Activated CD4-positive, alpha-beta T cell treated with anti-CD3 and anti-CD28 coated beads for 48 hours (primary cell): ENCODE measurements at regions not wholly inside any gene's neighbourhood (a gene's known extent, or its start where the extent isn't known, plus 50 kb on each side); places are given as distances from the start of the nearest gene placed in this dataset.
A peak's percentile ranks its signal among the peaks of the same experiment; 100 is the strongest.

Source experiments
- DNase-seq: peaks from one replicate; pipeline ENCODE4 v3.0.0-alpha.2; 2020

DNA sequence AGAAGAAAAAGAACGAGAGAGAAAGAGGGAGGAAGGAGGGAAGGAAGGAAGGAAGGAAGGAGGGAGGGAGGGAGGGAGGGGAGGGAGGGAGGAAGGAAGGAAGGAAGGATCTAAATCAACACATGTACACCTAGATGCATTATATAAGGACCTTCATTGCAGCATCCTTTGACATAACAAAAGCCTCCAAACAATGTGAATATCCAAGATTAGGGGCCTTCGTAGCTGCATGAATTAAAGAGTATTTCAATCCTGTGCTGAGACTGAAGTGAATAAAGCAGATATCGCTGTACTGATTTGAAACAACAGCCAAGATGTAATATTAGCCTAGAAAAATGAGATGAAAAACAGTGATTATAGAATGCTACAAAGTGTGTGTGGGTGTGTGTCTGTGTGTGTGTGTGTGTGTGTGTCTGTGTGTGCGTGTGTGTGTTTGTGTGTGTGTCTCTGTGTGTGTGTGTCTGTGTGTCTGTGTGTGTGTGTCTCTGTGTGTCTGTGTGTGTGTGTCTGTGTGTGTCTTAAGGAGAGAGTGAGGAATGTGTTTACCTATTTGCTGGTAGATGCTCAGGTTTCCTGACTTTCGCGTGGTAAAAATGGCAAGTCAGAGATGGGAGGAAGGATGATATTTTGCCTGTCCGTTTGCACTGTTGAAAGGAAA is 129.0 kb upstream of the PTPN1 start:
- DNase-seq: no peak

DNA sequence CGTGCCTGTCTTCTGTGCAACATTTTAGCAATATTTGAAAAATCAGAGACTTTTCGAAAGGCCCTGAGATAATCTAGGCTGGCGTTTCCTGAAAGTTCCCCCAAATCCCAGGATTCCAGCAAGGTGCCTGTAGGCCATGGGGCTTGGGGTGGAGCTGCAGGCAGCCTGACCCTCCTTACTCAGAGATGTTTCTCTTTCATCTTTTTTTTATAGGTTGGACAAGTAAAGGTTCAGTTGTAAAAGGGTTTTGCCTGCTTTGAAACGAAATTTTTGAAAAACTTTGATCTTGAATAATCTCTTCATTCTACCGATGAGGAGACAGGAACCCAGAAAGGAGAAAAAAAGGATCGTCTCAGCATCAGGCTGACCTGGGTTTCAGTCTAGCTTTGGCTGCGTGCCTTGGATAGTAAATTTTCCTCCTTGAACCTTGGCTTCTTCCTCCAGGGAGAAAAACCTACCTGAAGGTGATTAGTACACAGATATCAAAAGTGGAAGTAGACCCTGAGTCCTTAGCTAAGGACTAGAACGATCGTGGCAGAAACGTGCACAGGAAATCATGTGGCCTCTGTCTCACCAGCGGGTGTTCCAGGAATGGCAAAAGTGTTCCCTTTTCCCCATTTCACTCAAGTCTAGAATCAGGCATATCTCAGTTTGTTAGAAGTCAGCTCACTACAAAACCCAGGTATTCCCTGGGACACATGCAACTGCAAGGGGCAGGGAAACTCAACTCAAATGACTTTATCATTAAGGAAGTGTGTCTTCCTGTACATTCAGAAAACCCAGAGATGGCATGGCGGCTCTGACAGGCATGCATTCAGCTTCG is 128.2 kb upstream of the PTPN1 start:
- DNase-seq: peak; percentile 37

GRCh38 chr20:50385733-50386640 is 124.2 kb upstream of the PTPN1 start:
- peak; percentile 48 for DNase-seq

DNA sequence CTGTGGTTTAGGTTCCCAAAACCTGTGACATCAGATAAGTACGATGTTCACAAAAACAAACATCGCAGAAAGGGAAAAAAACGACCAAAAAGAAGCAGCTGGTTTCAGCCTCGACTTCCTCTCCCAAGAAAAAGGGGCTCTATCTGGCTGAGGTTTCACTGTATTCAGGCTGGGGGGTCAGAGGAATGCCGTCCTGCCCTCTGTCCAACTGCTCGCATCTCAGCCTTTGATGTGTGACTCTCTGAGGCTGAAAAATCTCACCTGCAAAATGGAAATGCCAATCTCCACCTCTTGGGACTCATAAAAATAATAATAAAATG is 123.6 kb upstream of the PTPN1 start:
- DNase-seq: no peak

GRCh38 chr20:50387218-50387995 is 122.8 kb upstream of the PTPN1 start:
- no peak for DNase-seq

DNA sequence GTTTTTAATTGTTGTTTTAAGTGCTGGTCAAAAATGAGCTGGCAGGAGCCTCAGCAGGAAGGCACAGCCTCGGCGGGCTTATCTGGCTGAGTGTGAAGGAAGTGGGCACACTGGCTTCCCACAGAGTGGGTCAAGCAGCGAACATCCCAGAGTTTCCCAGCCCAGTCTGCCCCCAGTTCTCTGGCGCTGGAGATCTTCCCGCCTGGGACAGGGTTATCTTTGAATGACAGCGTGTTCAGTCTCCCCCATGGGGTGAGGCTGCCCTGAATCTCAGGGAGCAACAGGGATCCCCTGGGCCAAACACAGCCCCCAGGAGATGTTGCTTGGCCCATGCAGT is 122.2 kb upstream of the PTPN1 start:
- no peak for DNase-seq

- DNase-seq: no peak
Measured at GRCh38 chr20:50388733-50389437, 121.3 kb upstream of the PTPN1 start.

GRCh38 chr20:50389438-50389807 is 120.8 kb upstream of the PTPN1 start:
- no peak for DNase-seq

- DNase-seq: no peak
Measured at GRCh38 chr20:50389808-50390684, 120.1 kb upstream of the PTPN1 start.

GRCh38 chr20:50390685-50391443 is 119.3 kb upstream of the PTPN1 start:
- DNase-seq: no peak

- no peak for DNase-seq
Measured at GRCh38 chr20:50391444-50392137, 118.6 kb upstream of the PTPN1 start.

DNA sequence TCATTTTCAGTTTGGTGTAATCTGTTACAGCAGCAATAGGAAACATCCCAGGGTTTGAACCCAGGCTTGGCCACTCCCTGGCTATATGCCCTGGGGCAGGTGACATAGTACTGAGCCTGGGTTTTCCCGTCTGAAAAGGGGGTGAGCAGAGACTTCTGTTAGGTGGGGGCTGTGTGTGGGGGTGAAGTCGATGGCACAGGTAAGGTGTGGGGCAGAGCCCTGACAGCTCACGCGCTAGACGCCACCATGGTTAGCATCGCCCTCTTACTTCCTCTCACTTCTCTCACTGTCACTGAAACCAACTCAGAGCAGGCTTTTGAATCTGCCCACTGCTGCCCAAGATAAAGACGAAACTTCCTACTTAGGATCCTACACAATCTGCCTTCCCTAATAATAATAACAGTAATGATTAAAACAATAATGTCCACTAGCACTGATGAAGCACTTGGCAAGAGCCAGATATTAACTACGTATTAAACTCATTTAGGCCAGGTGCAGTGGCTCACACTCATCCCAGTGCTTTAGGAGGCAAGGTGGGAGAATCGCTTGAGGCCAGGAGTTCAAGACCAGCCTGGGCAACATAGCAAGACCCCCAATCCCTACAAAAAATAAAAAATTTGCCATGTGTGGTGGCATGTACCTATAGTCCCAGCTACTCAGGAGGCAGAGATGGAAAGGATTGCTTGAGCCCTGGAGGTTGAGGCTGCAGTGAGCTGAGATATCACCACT is 117.9 kb upstream of the PTPN1 start:
- peak; percentile 20 for DNase-seq

- no peak for DNase-seq
Measured at GRCh38 chr20:50393242-50393641, 116.9 kb upstream of the PTPN1 start.

GRCh38 chr20:50393990-50394561 is 116.1 kb upstream of the PTPN1 start:
- DNase-seq: no peak

GRCh38 chr20:50394569-50394968 is 115.6 kb upstream of the PTPN1 start:
- no peak for DNase-seq

DNA sequence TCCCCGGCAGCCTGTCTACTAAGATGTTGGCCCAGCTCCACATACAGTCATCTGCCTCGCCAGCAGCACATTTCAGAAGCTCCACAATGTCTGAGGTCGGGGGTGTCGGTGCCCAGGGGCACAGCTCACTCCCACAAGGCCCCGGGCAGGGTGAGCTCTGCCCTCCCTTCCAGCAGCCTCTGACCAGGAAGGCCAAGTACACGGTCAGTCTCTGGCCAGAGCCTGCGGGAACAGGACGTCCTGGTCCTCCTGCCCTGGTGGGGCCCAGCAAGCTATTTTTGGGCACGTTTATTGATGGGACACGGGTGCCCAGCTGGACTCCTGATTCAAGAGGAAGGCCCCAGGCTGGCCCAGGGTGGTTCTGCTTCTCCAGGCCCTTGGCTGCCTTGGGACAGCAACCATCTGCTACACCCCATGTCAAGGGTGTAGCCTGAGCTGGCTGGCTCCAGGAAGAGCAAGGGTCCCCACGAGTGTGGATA is 114.9 kb upstream of the PTPN1 start:
- DNase-seq: no peak

- no peak for DNase-seq
Measured at GRCh38 chr20:50395914-50396488, 114.2 kb upstream of the PTPN1 start.

GRCh38 chr20:50396623-50397022 is 113.6 kb upstream of the PTPN1 start:
- DNase-seq: no peak
